GM12878 (cell line): ENCODE measurements at regions not wholly inside any gene's neighbourhood (a gene's known extent, or its start where the extent isn't known, plus 50 kb on each side); places are given as distances from the start of the nearest gene placed in this dataset.

ENCODE experiments used
- ATAC-seq: fragments of 200-7000 bp; cut with Tn5 transposase; 3 replicates; pipeline ENCODE4 v1.9.1; 2020; ENCODE audit warnings: mild to moderate bottlenecking, moderate library complexity
- BruUV-seq: library from RNA; stranded (reverse); fragments of 400-500 nt; replicated peaks from 2 replicates; lab custom pipeline; 2021; lab: Mats Ljungman, UMichigan
- CTCF ChIA-PET: fragments of 300-600 bp; sonication (Branson Sonifier 250); formaldehyde crosslinking; extraction: SDS; loops from one replicate; lab custom pipeline; 2021; ENCODE audit warnings: inconsistent platforms; lab: Yijun Ruan, JAX
- POLR2A ChIA-PET: fragments of 350-600 bp; formaldehyde crosslinking; extraction: SDS; loops from one replicate; lab custom pipeline; 2021; ENCODE audit warnings: inconsistent platforms; lab: Charles Lee
- RAD21 ChIA-PET: fragments of 300-600 bp; sonication (Branson Sonifier 250); formaldehyde crosslinking; loops from one replicate; lab custom pipeline; 2023; ENCODE audit warnings: antibody characterized with exemption; ENCODE audit not compliant: unreplicated experiment; lab: Charles Lee
- SMC1A ChIA-PET: fragments of 300-600 bp; sonication (Branson Sonifier 250); formaldehyde crosslinking; loops from one replicate; lab custom pipeline; 2023; ENCODE audit not compliant: unreplicated experiment, uncharacterized antibody; lab: Charles Lee
- DNase-seq: peaks from one replicate; pipeline ENCODE4 v3.0.0-alpha.2; 2011; ENCODE audit warnings: low read depth, low spot score
- FAIRE-seq: peaks from 3 replicates; lab custom pipeline; 2011; peaks lifted over from hg19 to GRCh38; lab: Jason Lieb, UNC
- H2AFZ ChIP-seq: 2 replicates; pipeline ENCODE4 v1.6.0; 2011; ENCODE audit warnings: low read depth, low read length, control low read depth; ENCODE audit not compliant: control insufficient read depth
- H3K27ac ChIP-seq: 2 replicates; pipeline ENCODE4 v1.5.1; 2011; ENCODE audit warnings: control low read depth; ENCODE audit not compliant: control insufficient read depth, insufficient read depth
- H3K27me3 ChIP-seq, 2 experiments: replicated peaks in 1 of 2; 2 replicates each; pipeline versions ENCODE4 v1.6.0 to v1.6.1; 2011; ENCODE audit warnings: low read length in 1 of 2; ENCODE audit not compliant: control insufficient read depth in 2 of 2, insufficient read depth in 2 of 2
- H3K36me3 ChIP-seq, 2 experiments: 2 replicates each; pipeline ENCODE4 v1.5.1; 2011; ENCODE audit warnings: low read length in 1 of 2; ENCODE audit not compliant: control insufficient read depth in 2 of 2, insufficient read depth in 2 of 2
- H3K4me1 ChIP-seq: 2 replicates; pipeline ENCODE4 v1.6.1; 2011; ENCODE audit warnings: mild to moderate bottlenecking, low read length, moderate library complexity, mixed read lengths; ENCODE audit not compliant: control insufficient read depth, insufficient read depth
- H3K4me2 ChIP-seq: 2 replicates; pipeline ENCODE4 v1.6.0; 2011; ENCODE audit warnings: control low read depth; ENCODE audit not compliant: control insufficient read depth, insufficient read depth
- H3K4me3 ChIP-seq: fragments of 200-600 bp; sonication (generic); 2 replicates; pipeline ENCODE4 v1.5.1; 2016
- H3K79me2 ChIP-seq: 2 replicates; pipeline ENCODE4 v1.6.0; 2011; ENCODE audit warnings: low read length; ENCODE audit not compliant: control insufficient read depth, insufficient read depth
- H3K9ac ChIP-seq: 2 replicates; pipeline ENCODE4 v1.8.0; 2011; ENCODE audit warnings: low read length, control low read depth, mixed read lengths; ENCODE audit not compliant: control insufficient read depth, insufficient read depth
- H3K9me3 ChIP-seq: replicated peaks from 3 replicates; pipeline ENCODE4 v1.5.1; 2011; ENCODE audit warnings: mild to moderate bottlenecking, low read length; ENCODE audit not compliant: control insufficient read depth, insufficient read depth
- H4K20me1 ChIP-seq: 2 replicates; pipeline ENCODE4 v1.6.0; 2011; ENCODE audit not compliant: control insufficient read depth, insufficient read depth
- CBFB ChIP-seq: IDR thresholded peaks from 2 replicates; pipeline ENCODE4 v1.6.1; 2016; ENCODE audit warnings: antibody characterized with exemption, low read depth
- EP300 ChIP-seq, 2 experiments: fragments of 150-350 bp in 1 of 2; IDR thresholded peaks; 2 replicates each; pipeline ENCODE4 v1.6.1; 2011 to 2012; ENCODE audit warnings: low read depth in 2 of 2, low read length in 2 of 2, borderline replicate concordance in 1 of 2, improper control_type of control experiment in 1 of 2, inconsistent platforms in 1 of 2; ENCODE audit not compliant: control insufficient read depth in 1 of 2
- MTA2 ChIP-seq: fragments of 450-650 bp; IDR thresholded peaks from 2 replicates; pipeline ENCODE4 v1.6.1; 2016; ENCODE audit warnings: low read depth, mild to moderate bottlenecking, moderate library complexity
- NFIC ChIP-seq: IDR thresholded peaks from 2 replicates; pipeline ENCODE4 v1.6.1; 2012; ENCODE audit warnings: low read depth, mild to moderate bottlenecking, inconsistent platforms, low read length, moderate library complexity
- NR2C1 ChIP-seq: fragments of 450-650 bp; IDR thresholded peaks from 2 replicates; pipeline ENCODE4 v1.6.1; 2017; ENCODE audit warnings: antibody characterized with exemption, mild to moderate bottlenecking, moderate library complexity
- PBX3 ChIP-seq: IDR thresholded peaks from 2 replicates; pipeline ENCODE4 v1.6.1; 2011; ENCODE audit warnings: mild to moderate bottlenecking, low read depth, low read length, moderate library complexity; ENCODE audit not compliant: insufficient replicate concordance
- SMAD1 ChIP-seq: fragments of 450-650 bp; IDR thresholded peaks from 2 replicates; pipeline ENCODE4 v1.6.1; 2018; ENCODE audit warnings: mild to moderate bottlenecking, low read depth; ENCODE audit not compliant: partially characterized antibody
- SMARCA5 ChIP-seq: fragments of 450-650 bp; IDR thresholded peaks from 2 replicates; pipeline ENCODE4 v1.6.1; 2017; ENCODE audit warnings: mild to moderate bottlenecking
- TCF7 ChIP-seq: IDR thresholded peaks from 2 replicates; pipeline ENCODE4 v1.6.1; 2014; ENCODE audit warnings: antibody characterized with exemption, borderline replicate concordance
- ZNF24 ChIP-seq: fragments of 450-650 bp; IDR thresholded peaks from 2 replicates; pipeline ENCODE4 v1.6.1; 2017; ENCODE audit warnings: antibody characterized with exemption, mild to moderate bottlenecking
- ZNF274 ChIP-seq: IDR thresholded peaks from one replicate; pipeline ENCODE4 v1.8.0; 2011; ENCODE audit not compliant: insufficient read length, insufficient read depth
- ZSCAN29 ChIP-seq: fragments of 450-650 bp; IDR thresholded peaks from 2 replicates; pipeline ENCODE4 v1.6.1; 2017; ENCODE audit warnings: mild to moderate bottlenecking, moderate library complexity
- WGBS: methylation state at CpG from one replicate; pipeline ENCODE4 v1.1.6; 2016; ENCODE audit warnings: low lambda C conversion rate; ENCODE audit not compliant: insufficient replicate concordance, insufficient coverage; ENCODE audit errors: missing lambda C conversion rate; 5-methylcytosine and 5-hydroxymethylcytosine counted together
- in situ Hi-C: fragments of 300-500 bp; cut with MboI; formaldehyde crosslinking; loops from 9 replicates; pipeline ENCODE4 v1.14.3; 2018; ENCODE audit warnings: mixed read lengths
- intact Hi-C: fragments of 100-400 bp; cut with micrococcal nuclease; formaldehyde crosslinking; loops from one replicate; pipeline ENCODE4 v1.14.2; 2022; ENCODE audit not compliant: unreplicated experiment

GRCh38 chr21:16072221-16072620 is 342.4 kb downstream of the USP25 start:
- ChIA-PET POLR2A (no interaction called here), RAD21 (no interaction called here)
- Histone ChIP-seq H3K9ac (no peak overlapping the region), H3K27ac (no peak overlapping the region), H3K4me2 (no peak overlapping the region)
- ATAC-seq = no peak
- in situ Hi-C loops = no loop called here
- 57% methylated on average over 3 of the region's 3 CpGs for WGBS
- TF ChIP-seq ZSCAN29 = no peak
- no peak for TF ChIP-seq MTA2
- no peak for TF ChIP-seq TCF7
- TF ChIP-seq EP300 (IDR thresholded peaks at IDR 0.05; ENCODE audit: borderline replicate concordance in 1 of 2, control insufficient read depth in 1 of 2, low read depth in 2 of 2, low read length in 2 of 2) = no peak
- no peak for TF ChIP-seq NR2C1
- TF ChIP-seq CBFB = no peak
- no peak for TF ChIP-seq ZNF274
- no peak for TF ChIP-seq PBX3
- TF ChIP-seq SMARCA5 = no peak
- TF ChIP-seq NFIC = no peak
- no peak for TF ChIP-seq SMAD1
- no peak for TF ChIP-seq ZNF24
- TF ChIP-seq, all 136 proteins: peak for 0
- Histone ChIP-seq H3K27me3 (no peaks in the 10 kb centered on the region), H2AFZ (no peak overlapping the region), H3K4me1 (no peaks in the 10 kb centered on the region), H3K36me3 (no peaks in the 10 kb centered on the region), H3K4me3 (no peak overlapping the region), H3K9me3 (no peaks in the 10 kb centered on the region), H4K20me1 (no peaks in the 10 kb centered on the region), H3K79me2 (no peaks in the 10 kb centered on the region)
- FAIRE-seq = no peak
- ChIA-PET CTCF (interaction anchor here (0.5 kb wide), 1 partner anchor 26 kb away, joined by 3 read pairs; no protein-coding TSS in a partner anchor), SMC1A (no interaction called here)
- DNase-seq = no peak
- BruUV-seq = no TSS peak
- intact Hi-C loops = no loop called here
